Retina (tissue), 1 donor: ENCODE measurements at regions not wholly inside any gene's neighbourhood (a gene's known extent, or its start where the extent isn't known, plus 50 kb on each side); places are given as distances from the start of the nearest gene placed in this dataset.

Experiments
- DNase-seq: peaks from one replicate; pipeline ENCODE4 v3.0.0-alpha.2; 2016

- no peak for DNase-seq
Observed at GRCh38 chr3:40969341-40969740, 230.0 kb upstream of the CTNNB1 start.

DNA sequence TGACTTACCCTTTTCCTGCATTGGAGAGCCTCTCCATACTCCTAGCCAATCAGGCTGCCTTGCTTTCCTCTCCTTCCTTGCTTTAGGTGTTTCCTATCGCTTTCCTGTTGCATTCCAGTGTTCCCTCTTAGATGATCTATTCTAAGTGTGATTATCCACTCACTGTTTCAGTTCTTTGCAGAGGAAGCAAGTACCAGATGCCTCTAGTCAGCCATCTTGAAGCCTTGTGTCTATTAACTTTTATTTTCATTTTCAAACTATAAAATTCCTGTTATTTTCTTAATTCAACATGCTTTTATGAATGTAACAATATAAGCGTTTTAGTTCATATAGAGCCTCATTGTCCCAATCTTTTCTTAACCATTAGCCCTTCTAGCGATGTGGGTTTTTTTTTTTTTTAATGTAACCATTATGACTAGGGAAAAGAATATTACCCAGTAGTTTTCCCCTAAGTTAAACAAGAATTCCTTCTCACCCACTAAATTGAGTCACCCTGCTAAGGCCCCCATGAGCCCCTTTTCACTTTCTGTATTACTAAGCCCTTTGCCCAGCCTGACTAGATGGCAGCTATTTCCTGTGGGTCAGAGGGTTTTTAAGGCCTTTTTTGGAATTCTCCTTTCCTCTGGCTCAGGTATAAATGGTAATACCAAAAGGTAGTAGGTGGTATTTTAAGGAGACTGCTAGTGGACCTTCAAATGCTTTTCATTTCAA, 229.4 kb upstream of the CTNNB1 start:
- no peak for DNase-seq

- no peak for DNase-seq
Observed at GRCh38 chr3:40971191-40972168, 227.8 kb upstream of the CTNNB1 start.

- DNase-seq: no peak
Observed at GRCh38 chr3:40972350-40972749, 227.0 kb upstream of the CTNNB1 start.

- no peak for DNase-seq
Observed at GRCh38 chr3:40973141-40973540, 226.2 kb upstream of the CTNNB1 start.

GRCh38 chr3:40975711-40976121, 223.6 kb upstream of the CTNNB1 start:
- DNase-seq: no peak

- no peak for DNase-seq
Observed at GRCh38 chr3:40976241-40976640, 223.1 kb upstream of the CTNNB1 start.

GRCh38 chr3:40978442-40978841, 220.9 kb upstream of the CTNNB1 start:
- DNase-seq: no peak

- no peak for DNase-seq
Observed at GRCh38 chr3:40979962-40980361, 219.3 kb upstream of the CTNNB1 start.

DNA sequence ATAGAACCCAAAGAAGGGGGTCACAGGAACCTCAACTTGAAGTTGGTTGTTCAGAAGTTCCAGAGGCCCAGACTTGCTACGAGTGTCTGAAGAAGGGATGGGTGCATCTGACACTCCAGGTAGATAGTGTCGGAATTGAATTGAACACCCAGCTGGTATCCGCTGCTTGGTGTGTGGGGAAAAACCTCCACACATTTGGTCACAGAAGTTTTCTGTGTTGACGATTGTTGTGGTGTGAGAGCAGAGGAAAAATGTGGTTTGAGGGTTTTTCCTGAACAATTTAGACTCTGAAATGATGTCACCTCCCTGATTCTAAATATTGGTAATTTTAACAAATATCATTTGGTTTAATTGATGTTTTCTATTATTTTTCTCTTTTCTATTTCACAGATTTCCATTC, 218.8 kb upstream of the CTNNB1 start:
- no peak for DNase-seq

- DNase-seq: no peak
Observed at GRCh38 chr3:40985195-40985594, 214.1 kb upstream of the CTNNB1 start.

DNA sequence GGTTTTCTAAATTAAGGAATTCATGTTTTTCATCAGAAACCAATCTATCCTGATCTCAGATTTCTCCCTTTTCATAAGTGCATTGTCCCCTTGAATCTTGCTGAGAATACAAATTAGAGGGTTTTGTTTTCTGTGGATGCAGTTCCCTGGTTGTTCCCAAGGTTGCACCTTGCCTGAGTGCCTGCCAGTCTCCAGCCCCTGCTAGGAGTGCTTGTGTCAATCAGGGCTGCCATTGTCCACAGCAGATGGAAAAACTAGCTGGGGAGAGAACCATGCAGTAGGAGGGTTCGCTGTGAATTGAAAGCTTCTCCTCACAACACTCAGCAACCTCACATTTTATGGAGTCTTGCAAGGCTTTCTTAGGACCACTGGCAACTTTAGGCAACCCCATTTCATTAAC, 210.8 kb upstream of the CTNNB1 start:
- no peak for DNase-seq

DNA sequence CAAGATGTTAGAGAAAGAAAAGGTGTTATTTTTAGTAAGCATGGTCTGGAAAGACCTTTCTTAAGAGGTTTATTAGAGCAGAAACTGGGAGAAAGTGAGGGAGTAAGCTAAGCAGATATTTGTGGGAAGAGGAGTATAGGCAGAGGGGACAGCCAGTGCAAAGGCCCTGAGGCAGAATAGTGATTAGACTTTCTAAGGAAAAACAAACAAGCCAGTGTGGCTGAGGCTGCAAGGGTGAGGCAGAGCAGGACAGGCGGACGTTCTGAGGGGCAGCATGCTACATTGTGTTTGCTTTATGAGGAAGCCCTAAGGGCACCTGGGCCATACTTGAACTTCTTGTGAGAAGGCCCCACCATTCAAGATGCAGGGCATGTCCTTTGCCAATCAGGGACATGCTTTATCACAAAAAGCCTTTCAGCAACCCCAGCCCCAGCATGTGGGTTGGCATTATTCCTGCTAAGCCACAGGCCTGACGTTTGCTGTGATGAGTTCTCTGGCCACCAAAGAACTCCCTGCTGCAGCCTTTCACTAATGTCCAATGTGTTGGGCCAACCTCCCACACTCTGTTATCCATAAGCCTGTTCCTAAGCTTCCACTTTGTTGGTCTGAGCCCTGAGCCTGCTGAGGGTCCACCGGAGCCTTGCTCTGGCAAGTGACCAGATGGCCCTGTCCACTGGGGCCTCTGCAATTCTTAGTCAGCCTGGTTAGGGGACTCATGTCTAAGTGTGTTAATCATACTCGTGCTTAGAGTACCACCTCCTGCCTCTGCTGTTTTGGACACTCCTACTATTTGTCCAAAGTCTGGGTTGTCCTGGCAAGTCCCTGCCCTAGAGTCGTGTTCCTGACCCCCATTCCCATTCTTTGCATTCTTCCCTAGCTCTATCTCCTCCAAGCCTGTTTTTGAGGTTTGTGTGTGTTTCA, 209.9 kb upstream of the CTNNB1 start:
- no peak for DNase-seq

GRCh38 chr3:40990062-40990456, 209.2 kb upstream of the CTNNB1 start:
- no peak for DNase-seq

GRCh38 chr3:40992023-40992422, 207.3 kb upstream of the CTNNB1 start:
- no peak for DNase-seq

- DNase-seq: no peak
Observed at GRCh38 chr3:40994611-40995010, 204.7 kb upstream of the CTNNB1 start.

- no peak for DNase-seq
Observed at GRCh38 chr3:40995271-40995670, 204.0 kb upstream of the CTNNB1 start.

- DNase-seq: peak; percentile 28
Observed at GRCh38 chr3:40996382-40996781, 202.9 kb upstream of the CTNNB1 start.

DNA sequence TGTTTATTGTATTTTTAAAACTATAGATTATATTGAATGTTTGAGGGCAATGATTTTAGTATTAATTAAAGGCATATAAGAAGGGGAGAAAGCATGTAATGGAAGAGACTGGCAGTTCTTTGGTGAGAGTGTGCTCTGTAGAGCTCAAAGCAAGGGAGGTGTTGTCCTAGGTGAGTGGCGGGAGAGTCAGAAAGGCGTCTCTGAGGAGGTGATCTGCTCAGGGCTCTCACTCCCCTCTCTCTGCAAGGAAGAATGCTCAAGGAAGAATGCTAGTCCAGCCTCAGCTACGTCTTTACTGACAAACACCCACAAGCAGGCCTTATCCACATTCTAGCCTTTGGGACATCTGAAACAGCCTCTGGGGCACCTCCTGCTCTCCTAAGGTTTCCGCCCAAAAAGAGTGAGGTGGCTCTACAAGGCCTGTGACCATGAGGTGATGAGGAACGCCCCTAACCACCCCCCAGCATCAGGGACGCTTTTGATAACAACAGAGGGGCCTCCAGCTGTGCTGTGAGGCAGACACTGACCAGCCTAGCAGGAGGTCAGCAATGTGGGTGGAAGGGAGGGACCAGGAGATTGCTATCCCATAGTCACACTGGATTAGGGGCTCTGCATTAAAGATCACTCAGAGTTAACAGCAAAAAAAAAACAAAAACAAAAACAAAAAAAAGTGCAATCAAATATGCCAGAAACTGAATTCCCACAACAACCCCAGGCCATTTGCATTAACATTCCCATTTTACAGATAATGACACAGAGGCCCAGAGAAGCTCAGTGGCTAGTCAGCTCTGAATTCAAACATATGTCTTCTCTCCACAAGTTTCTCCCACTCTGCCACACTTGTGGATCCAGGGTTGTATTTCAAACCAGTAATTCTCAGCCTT, 202.2 kb upstream of the CTNNB1 start:
- no peak for DNase-seq

DNA sequence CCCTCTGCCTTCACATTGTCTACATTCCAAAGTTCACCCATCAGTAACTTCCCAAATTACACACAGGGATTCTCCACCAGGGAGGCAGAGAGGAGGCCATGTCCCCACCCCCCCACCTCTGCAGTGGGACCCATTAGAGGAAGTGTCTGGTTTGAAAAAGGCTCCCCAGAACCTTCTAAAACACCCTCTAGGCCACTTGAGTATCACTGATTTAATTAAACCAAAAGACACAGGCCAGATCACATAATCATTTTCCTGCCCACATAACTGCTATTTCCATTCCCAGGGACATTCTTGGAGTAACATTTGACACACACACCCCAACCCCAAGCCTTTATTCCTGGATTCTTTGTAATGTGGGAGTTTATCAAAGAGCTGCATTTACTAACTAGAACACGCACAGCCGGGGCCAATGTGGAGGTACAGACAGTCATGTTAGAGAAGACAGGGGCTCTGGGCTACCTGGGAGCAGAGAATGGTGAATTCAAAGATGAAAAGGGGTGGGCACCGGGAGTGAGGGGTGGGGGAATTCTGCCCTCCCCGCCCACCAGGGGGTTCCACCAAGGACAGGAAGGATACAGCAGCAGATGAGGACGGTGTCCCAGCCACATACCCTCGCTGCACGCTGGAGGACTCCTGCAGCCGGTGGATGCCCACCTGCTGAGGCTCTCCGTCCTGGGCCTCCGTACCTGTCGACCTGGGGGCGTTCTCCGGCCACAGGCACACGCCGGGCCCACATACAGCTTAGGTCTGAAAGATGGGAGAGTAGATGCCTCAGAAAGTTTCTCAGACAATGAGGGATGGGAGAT, 201.4 kb upstream of the CTNNB1 start:
- DNase-seq: no peak

GRCh38 chr3:40999682-41000081, 199.6 kb upstream of the CTNNB1 start:
- no peak for DNase-seq
